Subcutaneous abdominal adipose tissue (tissue), 5 donors: ENCODE measurements at regions not wholly inside any gene's neighbourhood (a gene's known extent, or its start where the extent isn't known, plus 50 kb on each side); places are given as distances from the start of the nearest gene placed in this dataset.

Experiments used
- H3K27ac ChIP-seq: one replicate; pipeline ENCODE4 v1.7.0; 2013; ENCODE audit warnings: low read depth, mild to moderate bottlenecking, inconsistent platforms, low read length, moderate library complexity
- H3K27me3 ChIP-seq, 5 donors: one replicate each; pipeline ENCODE4 v1.7.0; 2013; ENCODE audit warnings: low read length in 5 of 5, inconsistent platforms in 1 of 5; ENCODE audit not compliant: control insufficient read depth in 5 of 5, insufficient read depth in 4 of 5
- H3K36me3 ChIP-seq, 5 donors: one replicate each; pipeline ENCODE4 v1.7.0; 2013; ENCODE audit warnings: low read length in 5 of 5; ENCODE audit not compliant: control insufficient read depth in 5 of 5, insufficient read depth in 5 of 5
- H3K4me1 ChIP-seq, 5 donors: one replicate each; pipeline ENCODE4 v1.7.0; 2013; ENCODE audit warnings: low read length in 5 of 5, mild to moderate bottlenecking in 3 of 5, moderate library complexity in 1 of 5; ENCODE audit not compliant: control insufficient read depth in 5 of 5, insufficient read depth in 5 of 5
- H3K4me3 ChIP-seq, 5 donors: one replicate each; pipeline ENCODE4 v1.7.0; 2013; ENCODE audit warnings: low read length in 5 of 5, low read depth in 1 of 5
- H3K9ac ChIP-seq, 5 donors: one replicate each; pipeline ENCODE4 v1.7.0; 2013; ENCODE audit warnings: low read length in 5 of 5, mild to moderate bottlenecking in 4 of 5, moderate library complexity in 3 of 5
- H3K9me3 ChIP-seq, 5 donors: one replicate each; pipeline ENCODE4 v1.7.0; 2013; ENCODE audit warnings: low read length in 5 of 5; ENCODE audit not compliant: control insufficient read depth in 5 of 5
- donor health status: healthy.
- donor health status: healthy.
- donor health status: healthy.
- donor health status: healthy.
- donor health status: healthy.

DNA sequence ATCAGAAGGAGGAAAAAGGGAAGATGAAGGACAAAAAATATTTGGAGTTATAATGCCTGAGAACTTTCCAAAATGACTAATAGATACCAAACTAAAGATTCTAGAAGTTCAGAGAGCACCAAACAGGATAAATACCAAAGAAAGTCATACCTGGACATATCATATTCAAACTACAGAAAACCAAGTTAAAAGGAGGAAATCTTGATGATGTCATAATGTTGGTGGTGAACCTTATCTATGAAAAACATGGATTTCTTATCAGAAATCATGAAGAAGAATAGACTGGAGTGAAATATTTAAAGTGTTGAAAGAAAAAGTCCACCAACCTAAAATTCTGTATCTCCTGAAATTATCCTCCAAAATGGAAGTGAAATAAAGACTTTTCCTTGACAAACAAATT lies 389.2 kb downstream of the JRKL start:
- Histone ChIP-seq H3K36me3 (no peaks in the 10 kb centered on the region), H3K27ac (no peak overlapping the region), H3K9ac (no peak overlapping the region), H3K27me3 (no peaks in the 10 kb centered on the region), H3K4me1 (no peaks in the 10 kb centered on the region), H3K4me3 (no peak overlapping the region), H3K9me3 (no peaks in the 10 kb centered on the region)

DNA sequence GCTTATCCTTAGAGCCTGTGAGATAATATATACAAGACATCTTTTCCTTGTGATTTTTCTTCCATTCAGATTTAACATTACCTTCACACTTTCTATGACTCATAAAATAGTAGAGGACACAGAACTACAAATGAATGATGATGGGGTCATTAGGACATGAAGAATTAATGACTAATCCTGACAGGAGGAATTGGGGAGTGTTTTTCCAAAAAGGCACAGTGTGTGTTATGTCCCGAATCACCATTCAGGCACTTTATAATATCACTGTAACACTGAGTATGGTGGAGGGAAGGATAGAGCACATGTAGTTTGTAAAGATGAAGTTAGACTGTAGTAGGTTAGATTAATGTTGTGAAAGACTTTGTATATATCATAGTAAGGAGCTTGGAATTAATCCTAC lies 391.3 kb downstream of the JRKL start:
- no peaks in the 10 kb centered on the region for H3K9me3 ChIP-seq
- H3K27me3 ChIP-seq: no peaks in the 10 kb centered on the region
- no peak overlapping the region for H3K9ac ChIP-seq
- H3K4me3 ChIP-seq: no peak overlapping the region
- H3K36me3 ChIP-seq: no peaks in the 10 kb centered on the region
- no peaks in the 10 kb centered on the region for H3K4me1 ChIP-seq
- no peak overlapping the region for H3K27ac ChIP-seq

- no peak overlapping the region for H3K4me3 ChIP-seq
- no peaks in the 10 kb centered on the region for H3K36me3 ChIP-seq
- H3K27me3 ChIP-seq: no peaks in the 10 kb centered on the region
- H3K27ac ChIP-seq: no peak overlapping the region
- no peaks in the 10 kb centered on the region for H3K4me1 ChIP-seq
- no peaks in the 10 kb centered on the region for H3K9me3 ChIP-seq
- H3K9ac ChIP-seq: no peak overlapping the region
Observed at GRCh38 chr11:96782632-96783031, 392.8 kb downstream of the JRKL start.

GRCh38 chr11:96783311-96783710 lies 393.5 kb downstream of the JRKL start:
- Histone ChIP-seq H3K9me3 (no peaks in the 10 kb centered on the region), H3K9ac (no peak overlapping the region), H3K36me3 (no peaks in the 10 kb centered on the region), H3K27ac (no peak overlapping the region), H3K27me3 (no peaks in the 10 kb centered on the region), H3K4me1 (no peaks in the 10 kb centered on the region), H3K4me3 (no peak overlapping the region)

- no peaks in the 10 kb centered on the region for H3K36me3 ChIP-seq
- no peaks in the 10 kb centered on the region for H3K27me3 ChIP-seq
- no peak overlapping the region for H3K9ac ChIP-seq
- H3K9me3 ChIP-seq: no peaks in the 10 kb centered on the region
- H3K4me3 ChIP-seq: no peak overlapping the region
- H3K27ac ChIP-seq: no peak overlapping the region
- no peaks in the 10 kb centered on the region for H3K4me1 ChIP-seq
Observed at GRCh38 chr11:96785073-96785472, 395.3 kb downstream of the JRKL start.

DNA sequence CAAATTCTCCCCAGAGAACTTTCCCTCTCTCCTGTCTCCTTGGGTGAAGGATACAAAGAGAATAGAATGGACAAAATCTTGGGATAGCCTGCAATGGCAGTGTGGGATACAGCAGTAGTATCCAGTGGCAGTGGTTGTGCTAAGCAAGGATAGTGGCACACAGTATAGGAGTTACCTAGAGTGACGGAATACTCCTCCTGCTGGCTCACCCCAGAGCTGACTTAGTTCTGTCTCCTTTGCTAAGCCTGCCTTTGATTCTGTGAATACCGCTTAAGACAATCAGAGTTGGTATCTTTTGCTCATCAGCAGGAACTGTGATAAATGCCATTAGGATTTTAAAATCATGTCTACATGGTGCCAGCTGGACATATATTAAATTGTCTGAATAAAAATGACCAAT lies 404.3 kb downstream of the JRKL start:
- no peaks in the 10 kb centered on the region for H3K36me3 ChIP-seq
- no peaks in the 10 kb centered on the region for H3K27me3 ChIP-seq
- no peaks in the 10 kb centered on the region for H3K9me3 ChIP-seq
- no peak overlapping the region for H3K9ac ChIP-seq
- H3K27ac ChIP-seq: no peak overlapping the region
- no peak overlapping the region for H3K4me3 ChIP-seq
- no peaks in the 10 kb centered on the region for H3K4me1 ChIP-seq

DNA sequence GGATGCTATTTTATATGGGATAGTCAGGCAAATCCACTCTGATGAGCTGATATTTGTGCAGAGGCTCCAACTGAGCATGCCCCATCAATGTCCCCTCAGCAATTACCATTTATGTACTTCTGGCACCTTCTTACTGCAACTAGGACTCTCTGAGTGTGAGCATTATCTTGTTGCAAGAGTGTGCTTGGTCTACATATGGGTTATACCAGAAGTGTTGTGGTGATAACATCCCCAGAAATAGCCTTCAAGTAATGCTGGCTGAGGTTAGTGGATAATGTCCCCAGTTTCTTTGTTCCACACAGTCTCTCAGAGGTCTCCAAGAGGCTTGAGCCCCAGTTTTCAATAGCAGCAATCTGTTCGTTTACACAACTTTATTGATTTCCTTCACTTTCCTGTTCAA lies 408.6 kb downstream of the JRKL start:
- H3K36me3 ChIP-seq: no peaks in the 10 kb centered on the region
- H3K4me3 ChIP-seq: no peak overlapping the region
- H3K27me3 ChIP-seq: no peaks in the 10 kb centered on the region
- no peaks in the 10 kb centered on the region for H3K9me3 ChIP-seq
- no peaks in the 10 kb centered on the region for H3K4me1 ChIP-seq
- no peak overlapping the region for H3K27ac ChIP-seq
- no peak overlapping the region for H3K9ac ChIP-seq

- H3K9me3 ChIP-seq: no peaks in the 10 kb centered on the region
- H3K27ac ChIP-seq: no peak overlapping the region
- no peak overlapping the region for H3K9ac ChIP-seq
- no peaks in the 10 kb centered on the region for H3K4me1 ChIP-seq
- no peaks in the 10 kb centered on the region for H3K27me3 ChIP-seq
- no peaks in the 10 kb centered on the region for H3K36me3 ChIP-seq
- H3K4me3 ChIP-seq: no peak overlapping the region
Observed at GRCh38 chr11:96815236-96815635, 425.4 kb downstream of the JRKL start.

DNA sequence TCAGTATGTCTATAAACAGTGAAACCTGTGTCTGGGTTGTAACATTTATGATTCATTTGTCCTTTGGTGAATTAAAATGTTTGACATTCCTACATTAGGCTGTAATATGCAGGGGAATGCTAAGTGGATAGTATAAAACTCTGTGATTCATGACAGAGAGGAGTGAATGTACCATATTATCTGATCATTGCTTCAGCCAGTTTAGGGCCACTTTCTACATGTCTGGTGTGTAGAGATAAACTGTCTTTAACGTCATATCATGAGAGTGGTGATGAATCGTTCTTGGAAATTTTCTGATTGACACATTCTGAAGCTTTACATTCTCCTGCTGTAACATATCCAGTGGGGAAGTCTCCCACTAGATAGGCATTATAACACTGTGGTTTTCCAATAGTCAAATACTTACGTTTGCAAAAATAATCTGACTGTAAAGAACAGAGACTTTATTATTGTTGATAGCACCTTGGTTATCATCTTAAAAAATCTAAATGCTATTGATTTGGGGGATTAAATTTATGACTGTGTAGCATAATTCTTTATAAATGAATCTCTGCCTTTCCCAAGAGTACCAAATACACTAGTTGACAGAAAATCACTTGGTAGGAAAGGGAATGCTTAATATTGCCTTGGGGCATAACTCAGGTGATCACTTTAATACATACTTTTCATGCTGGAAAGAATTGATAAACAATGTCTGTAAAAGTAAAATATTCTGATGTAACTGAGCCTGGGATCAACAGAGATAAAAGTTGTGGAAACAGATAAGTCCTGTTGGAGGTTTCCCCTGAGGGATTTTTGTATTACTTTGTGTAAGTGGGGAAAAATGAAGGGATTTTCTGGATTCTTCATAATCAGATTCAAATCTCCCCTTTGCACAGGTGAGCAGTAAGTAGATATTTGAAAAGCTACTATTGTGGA lies 427.9 kb downstream of the JRKL start:
- H3K9me3 ChIP-seq: no peaks in the 10 kb centered on the region
- H3K27me3 ChIP-seq: no peaks in the 10 kb centered on the region
- no peaks in the 10 kb centered on the region for H3K4me1 ChIP-seq
- H3K9ac ChIP-seq: no peak overlapping the region
- no peaks in the 10 kb centered on the region for H3K36me3 ChIP-seq
- no peak overlapping the region for H3K4me3 ChIP-seq
- H3K27ac ChIP-seq: no peak overlapping the region

DNA sequence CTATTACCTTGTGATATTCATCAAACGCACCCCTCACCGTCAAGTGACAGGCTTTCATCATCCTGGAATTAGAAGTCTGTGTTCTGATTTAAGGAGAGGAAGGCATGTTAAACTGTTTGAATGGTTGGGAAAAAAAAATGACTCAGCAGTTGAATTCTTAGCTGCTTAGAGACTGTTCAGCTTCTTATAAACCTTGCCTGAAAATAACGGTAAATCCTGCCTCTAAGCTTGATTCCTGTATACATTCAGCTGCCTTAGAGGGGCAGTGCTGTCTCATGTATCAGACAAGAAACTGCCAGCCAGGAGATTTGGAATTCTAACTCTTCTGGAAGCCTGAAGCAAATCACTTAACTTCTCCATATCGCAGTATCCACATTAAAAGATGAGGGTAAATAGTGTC lies 437.4 kb downstream of the JRKL start:
- H3K9ac ChIP-seq: no peak overlapping the region
- H3K4me3 ChIP-seq: no peak overlapping the region
- H3K4me1 ChIP-seq: no peaks in the 10 kb centered on the region
- H3K27ac ChIP-seq: no peak overlapping the region
- no peaks in the 10 kb centered on the region for H3K36me3 ChIP-seq
- no peaks in the 10 kb centered on the region for H3K27me3 ChIP-seq
- H3K9me3 ChIP-seq: no peaks in the 10 kb centered on the region
